Right lobe of liver (tissue), 4 donors: ENCODE measurements at regions not wholly inside any gene's neighbourhood (a gene's known extent, or its start where the extent isn't known, plus 50 kb on each side); places are given as distances from the start of the nearest gene placed in this dataset.

Experiments used
- POLR2A ChIP-seq: fragments of 450-650 bp; IDR thresholded peaks from one replicate; pipeline ENCODE4 v1.6.1; 2017; ENCODE audit warnings: antibody characterized with exemption, mild to moderate bottlenecking
- TF ChIP-seq, protein P1 (sequence below), 4 donors: fragments of 200-600 bp in 3 of 4; fragments of 450-650 bp in 1 of 4; IDR thresholded peaks; one replicate each; pipeline versions ENCODE4 v1.5.1 to v1.8.0; 2016 to 2022; ENCODE audit warnings: antibody characterized with exemption in 4 of 4, mild to moderate bottlenecking in 2 of 4
- donor health status: DM: no; HTN: no; CAD: no.
- donor health status: DM: no; HTN: no; CAD: no.
- donor health status: DM: no; HTN: yes; CAD: no.

DNA sequence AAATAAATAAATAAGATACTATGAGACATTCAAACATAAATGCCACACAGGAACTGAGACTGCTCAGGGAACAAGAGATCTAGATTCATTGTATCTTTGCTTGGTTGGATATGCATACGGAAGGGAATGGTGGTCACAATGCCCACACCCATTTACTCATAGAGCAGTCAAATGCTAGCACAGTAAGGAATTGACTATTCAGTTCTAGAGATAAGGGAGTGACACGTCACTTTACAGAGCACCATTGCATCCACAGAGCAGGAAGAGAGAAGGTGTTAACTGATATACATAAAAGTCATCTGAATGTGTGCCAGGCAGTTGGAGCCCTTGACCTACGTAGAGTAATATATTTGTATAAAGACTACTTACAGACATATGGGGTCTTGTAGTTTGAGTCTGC is 530.0 kb upstream of the NOVA1 start:
- no peak for TF ChIP-seq POLR2A
- TF ChIP-seq, protein P1, sequence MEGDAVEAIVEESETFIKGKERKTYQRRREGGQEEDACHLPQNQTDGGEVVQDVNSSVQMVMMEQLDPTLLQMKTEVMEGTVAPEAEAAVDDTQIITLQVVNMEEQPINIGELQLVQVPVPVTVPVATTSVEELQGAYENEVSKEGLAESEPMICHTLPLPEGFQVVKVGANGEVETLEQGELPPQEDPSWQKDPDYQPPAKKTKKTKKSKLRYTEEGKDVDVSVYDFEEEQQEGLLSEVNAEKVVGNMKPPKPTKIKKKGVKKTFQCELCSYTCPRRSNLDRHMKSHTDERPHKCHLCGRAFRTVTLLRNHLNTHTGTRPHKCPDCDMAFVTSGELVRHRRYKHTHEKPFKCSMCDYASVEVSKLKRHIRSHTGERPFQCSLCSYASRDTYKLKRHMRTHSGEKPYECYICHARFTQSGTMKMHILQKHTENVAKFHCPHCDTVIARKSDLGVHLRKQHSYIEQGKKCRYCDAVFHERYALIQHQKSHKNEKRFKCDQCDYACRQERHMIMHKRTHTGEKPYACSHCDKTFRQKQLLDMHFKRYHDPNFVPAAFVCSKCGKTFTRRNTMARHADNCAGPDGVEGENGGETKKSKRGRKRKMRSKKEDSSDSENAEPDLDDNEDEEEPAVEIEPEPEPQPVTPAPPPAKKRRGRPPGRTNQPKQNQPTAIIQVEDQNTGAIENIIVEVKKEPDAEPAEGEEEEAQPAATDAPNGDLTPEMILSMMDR (IDR thresholded peaks at IDR 0.05) = no peak
